Tongue (tissue), 1 donor: ENCODE measurements at regions not wholly inside any gene's neighbourhood (a gene's known extent, or its start where the extent isn't known, plus 50 kb on each side); places are given as distances from the start of the nearest gene placed in this dataset.
A peak's percentile ranks its signal among the peaks of the same experiment; 100 is the strongest.
"Not testable (repeated sequence)": the region's sequence is repeated elsewhere in the genome, so short reads cannot be mapped to it uniquely, and the experiment has no call there.

ENCODE experiments used
- DNase-seq: peaks from one replicate; pipeline ENCODE4 v3.0.0-alpha.2; 2015

GRCh38 chr6:99802396-99803031, 191.5 kb downstream of the MCHR2 start:
- no peak for DNase-seq

GRCh38 chr6:99808992-99809391, 185.0 kb downstream of the MCHR2 start:
- no peak for DNase-seq

DNA sequence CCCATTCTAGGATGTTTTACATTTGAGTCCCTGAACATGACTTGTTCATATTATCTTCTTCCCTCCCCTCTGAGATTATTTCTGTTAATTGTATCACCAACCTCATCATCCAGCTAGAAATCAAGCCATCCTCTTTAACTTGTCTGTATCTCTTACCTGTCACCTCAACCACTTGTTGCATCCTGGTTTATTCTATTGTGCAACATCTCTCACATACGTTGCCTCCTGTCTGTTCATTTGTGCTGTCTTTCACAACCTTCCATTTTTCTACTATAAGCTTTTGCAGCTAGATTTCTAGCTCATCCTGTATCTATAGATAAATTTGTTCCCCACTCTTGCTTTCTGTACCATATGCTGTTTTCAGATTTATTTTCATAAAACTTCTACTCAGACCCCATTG, 183.7 kb downstream of the MCHR2 start:
- DNase-seq = no peak

- no peak for DNase-seq
These were observed 182.9 kb downstream of the MCHR2 start for GRCh38 chr6:99810942-99811620.

DNA sequence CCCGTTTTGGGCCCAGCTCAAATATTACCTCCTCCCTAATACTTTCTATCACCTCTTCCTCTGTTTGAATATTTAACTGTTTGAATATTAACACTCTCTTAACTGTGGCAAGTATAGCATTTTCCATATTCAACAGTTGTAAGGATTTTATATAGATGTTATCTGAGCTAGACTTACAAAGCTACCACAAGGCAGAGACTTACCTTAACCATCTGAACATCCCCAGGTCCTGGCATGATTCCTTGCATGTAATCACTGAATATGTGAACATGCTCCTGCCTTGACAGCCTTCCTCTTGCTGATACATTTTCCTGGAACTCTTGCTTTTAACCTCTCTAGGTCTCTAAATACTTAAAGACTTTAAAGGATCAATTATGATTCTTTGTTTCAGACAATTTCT, 182.4 kb downstream of the MCHR2 start:
- DNase-seq = no peak

DNA sequence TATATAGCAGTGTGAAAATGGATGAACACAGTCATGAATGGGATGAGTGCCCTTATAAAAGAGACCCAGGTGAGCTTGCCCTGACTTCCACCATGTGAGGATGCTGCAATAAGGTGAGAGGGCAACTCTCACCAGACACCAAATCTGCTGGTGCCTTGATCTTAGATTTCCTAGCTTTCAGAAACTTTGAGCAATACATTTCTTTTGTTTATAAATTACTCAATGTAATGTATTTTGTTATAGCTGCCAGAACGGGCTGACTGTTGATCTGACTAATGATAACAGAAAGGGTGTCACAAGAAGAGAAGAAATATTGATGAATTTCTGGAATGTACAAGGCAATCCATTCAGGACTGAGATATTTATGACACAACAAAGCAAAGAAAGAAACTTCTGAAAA, 180.5 kb downstream of the MCHR2 start:
- DNase-seq = no peak

DNA sequence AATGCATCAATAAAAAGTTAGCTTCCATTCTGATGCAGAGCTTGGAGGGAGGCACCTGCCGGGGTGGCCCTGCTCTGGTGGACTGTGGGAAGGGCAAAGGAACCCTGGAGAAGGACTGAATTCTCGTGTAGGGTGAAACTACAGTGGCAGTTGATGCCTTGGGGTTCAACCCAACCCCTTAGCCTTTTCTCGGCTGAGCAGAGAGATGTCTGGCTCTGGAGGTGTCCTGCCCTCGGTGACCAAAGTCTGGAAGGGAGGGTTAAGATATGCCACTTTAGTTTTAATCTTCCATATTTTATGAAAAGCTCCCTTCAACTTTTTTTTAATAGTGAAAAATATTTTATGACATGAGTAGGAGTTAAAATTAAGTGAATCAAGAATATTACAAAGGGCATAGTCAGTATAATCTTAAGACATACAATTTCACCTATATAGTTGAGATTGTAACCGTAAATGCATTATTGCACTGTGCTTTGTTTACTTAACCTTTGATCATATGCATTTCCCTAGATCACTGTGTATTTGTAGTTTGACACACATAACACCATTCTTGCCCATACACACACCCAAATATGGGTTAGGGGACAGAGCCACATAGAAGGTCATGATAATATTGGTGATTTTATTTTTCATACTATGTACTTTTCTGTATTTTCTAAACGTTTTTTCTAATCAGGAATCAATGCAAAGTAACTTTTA, 179.6 kb downstream of the MCHR2 start:
- DNase-seq = no peak

- DNase-seq = no peak
These were observed 177.2 kb downstream of the MCHR2 start for GRCh38 chr6:99816795-99817194.

- no peak for DNase-seq
These were observed 175.9 kb downstream of the MCHR2 start for GRCh38 chr6:99818161-99818560.

DNA sequence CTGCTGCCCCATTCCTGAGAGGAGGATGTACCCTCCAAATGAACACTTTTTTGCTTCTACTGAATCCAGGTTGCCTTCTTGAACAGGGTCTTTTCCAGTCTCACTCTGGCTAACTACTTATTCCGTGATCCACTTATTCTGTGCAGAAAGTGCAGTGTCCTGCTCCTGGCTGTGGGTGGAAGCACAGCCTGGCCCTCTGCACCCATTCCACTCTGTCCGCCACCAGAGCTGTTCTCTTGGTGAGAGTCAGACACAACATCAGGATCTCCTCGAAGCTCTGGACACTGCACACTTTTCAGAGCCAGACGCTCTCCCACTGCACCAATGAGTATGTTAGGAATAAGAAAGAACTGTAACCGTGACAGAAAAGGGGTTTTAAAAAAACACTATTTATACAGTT, 174.2 kb downstream of the MCHR2 start:
- DNase-seq = no peak

DNA sequence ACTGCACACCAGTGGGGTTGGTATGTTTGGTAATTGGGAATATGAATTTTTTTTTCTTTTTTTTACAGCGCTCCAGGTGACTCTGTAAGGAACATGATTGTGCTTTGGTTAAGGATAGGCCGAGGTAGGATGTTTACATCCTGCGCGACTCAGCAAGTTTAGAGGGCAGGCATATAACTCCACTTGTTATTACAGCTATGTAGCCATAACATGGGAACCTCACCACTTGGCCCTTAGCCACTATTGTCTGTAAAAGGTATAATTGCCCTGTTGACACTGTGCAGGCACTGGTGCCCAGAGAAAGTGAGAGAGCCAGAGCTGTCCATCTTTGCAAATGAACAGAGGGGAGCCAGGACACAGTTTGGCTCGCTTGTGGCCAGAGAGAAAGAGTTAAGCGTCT, 172.9 kb downstream of the MCHR2 start:
- no peak for DNase-seq

- peak; percentile 51 for DNase-seq
These were observed 171.1 kb downstream of the MCHR2 start for GRCh38 chr6:99822741-99823512.

DNA sequence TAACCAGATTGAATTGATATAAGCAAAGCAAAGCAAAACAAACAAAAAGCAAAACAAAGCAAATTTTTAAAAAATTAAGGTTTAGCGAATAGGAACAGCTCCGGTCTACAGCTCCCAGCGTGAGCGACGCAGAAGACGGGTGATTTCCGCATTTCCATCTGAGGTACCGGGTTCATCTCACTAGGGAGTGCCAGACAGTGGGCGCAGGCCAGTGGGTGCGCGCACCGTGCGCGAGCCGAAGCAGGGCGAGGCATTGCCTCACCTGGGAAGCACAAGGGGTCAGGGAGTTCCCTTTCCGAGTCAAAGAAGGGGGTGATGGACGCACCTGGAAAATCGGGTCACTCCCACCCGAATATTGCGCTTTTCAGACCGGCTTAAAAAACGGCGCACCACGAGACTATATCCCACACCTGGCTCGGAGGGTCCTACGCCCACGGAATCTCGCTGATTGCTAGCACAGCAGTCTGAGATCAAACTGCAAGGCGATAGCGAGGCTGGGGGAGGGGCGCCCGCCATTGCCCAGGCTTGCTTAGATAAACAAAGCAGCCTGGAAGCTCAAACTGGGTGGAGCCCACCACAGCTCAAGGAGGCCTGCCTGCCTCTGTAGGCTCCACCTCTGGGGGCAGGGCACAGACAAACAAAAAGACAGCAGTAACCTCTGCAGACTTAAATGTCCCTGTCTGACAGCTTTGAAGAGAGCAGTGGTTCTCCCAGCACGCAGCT, 170.3 kb downstream of the MCHR2 start:
- not testable (repeated sequence) for DNase-seq

DNA sequence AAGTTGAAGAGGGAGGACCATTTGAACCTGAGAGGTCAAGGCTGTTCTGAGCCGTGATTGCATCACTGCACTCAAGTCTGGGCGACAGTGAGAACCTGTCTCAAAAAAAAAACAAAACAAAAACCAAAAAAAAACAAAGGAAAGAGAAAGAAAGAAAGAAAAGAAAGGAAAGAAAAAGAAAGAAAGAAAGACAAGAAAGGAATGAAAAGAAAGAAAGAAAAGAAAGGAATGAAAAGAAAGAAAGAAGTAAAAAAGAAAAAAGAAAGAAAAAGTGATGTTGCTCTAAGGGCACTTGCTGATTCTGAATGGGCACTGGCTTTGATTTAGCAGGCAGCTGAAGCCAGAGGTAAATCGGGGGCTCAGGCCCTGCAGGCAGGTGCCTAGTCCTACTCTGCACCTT, 161.0 kb downstream of the MCHR2 start:
- DNase-seq = no peak

DNA sequence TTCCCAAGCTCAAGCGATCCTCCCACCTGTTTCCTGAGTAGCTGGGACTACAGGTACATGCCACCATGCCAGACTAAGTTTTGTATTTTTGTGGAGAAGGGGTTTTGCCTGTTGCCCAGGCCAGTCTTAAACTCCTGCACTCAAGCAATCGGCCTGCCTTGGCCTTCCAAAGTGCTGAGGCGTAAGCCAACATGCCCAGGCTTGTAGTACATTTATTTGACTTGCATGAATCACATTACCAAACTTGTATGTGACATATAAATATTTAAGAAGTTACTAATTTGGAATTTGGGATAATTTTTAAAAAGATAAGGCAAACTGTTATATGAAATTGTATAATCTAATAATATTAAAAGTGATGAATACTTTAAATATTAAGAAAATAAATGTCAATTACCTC, 157.6 kb downstream of the MCHR2 start:
- no peak for DNase-seq

DNA sequence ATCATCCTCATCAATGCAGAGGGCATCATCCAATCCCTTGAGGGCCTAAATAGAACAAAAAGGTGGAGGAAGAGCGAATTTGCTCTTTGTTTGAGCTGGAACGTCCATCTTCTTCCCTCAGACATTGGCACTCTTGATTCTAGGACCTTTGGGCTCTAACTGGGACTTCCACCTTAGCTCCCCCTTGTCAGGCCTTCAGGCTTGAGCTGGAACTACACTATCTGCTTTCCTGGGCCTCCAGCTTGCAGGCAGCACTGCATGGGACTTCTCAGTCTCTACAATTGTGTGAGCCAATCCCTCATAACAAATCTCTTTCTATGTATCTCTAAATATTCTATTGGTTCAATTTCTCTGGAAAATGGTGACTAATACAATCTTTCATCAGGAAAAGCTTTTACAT, 155.4 kb downstream of the MCHR2 start:
- DNase-seq = no peak

- no peak for DNase-seq
These were observed 152.7 kb downstream of the MCHR2 start for GRCh38 chr6:99841297-99841696.

- no peak for DNase-seq
These were observed 148.0 kb downstream of the MCHR2 start for GRCh38 chr6:99846006-99846405.

GRCh38 chr6:99850841-99851240, 143.2 kb downstream of the MCHR2 start:
- DNase-seq = no peak

- no peak for DNase-seq
These were observed 142.0 kb downstream of the MCHR2 start for GRCh38 chr6:99852031-99852430.

- no peak for DNase-seq
These were observed 127.0 kb downstream of the MCHR2 start for GRCh38 chr6:99867026-99867425.

DNA sequence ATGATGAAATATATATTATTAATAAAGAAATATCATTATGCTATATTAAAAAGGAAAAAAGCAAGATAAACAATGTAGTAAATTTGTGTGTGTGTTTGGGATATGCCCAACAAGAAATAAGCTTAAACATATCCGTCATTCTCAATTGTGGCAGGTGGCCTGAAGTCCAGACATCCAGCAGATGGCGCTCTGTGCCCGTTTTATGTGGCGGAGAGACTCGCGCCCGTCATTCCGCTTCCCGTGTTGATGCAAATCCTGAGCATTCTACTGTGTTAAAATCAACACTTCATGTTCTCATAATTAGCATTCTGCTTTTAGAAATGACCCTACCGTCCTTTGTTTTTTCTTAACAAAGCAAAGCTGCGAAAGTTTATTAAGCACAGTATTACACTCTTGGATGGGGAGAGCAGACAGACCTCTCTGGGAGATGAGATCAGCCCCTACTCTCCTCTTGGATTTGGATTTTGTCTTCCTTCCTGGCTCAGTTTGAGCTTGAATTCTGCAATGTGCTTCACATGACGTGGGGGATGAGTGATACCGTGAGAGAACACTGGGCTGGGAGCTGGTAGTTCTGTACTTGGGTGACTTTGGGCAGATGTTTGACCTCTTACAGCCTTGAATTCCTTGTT, 125.8 kb downstream of the MCHR2 start:
- peak; percentile 87 for DNase-seq
